ENCODE measurements at regions not wholly inside any gene's neighbourhood (a gene's known extent, or its start where the extent isn't known, plus 50 kb on each side); places are given as distances from the start of the nearest gene placed in this dataset.
"Not testable (repeated sequence)": the region's sequence is repeated elsewhere in the genome, so short reads cannot be mapped to it uniquely, and the experiment has no call there.

DNA sequence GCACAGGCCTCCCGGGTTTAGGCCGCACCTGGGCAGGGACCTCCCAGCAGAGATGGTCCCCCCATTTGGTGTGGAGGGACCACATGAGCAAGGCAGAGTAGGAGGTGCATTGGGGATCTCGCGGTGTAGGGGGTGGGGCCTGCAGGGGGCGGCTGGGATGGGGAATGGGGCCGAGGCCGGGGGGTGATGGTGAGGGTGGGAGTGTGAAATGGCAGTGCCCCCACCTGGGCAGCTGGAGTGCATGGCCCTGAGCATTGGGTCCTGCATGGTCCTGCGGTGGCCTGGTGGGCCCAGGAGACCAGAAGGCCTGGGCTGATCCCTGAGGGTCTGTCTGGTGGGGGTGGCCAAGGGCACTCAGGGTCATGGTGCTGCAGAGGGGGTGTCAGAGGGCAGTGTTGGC lies 111.8 kb downstream of the KIF26A start:
- DNase-seq: no peak

DNA sequence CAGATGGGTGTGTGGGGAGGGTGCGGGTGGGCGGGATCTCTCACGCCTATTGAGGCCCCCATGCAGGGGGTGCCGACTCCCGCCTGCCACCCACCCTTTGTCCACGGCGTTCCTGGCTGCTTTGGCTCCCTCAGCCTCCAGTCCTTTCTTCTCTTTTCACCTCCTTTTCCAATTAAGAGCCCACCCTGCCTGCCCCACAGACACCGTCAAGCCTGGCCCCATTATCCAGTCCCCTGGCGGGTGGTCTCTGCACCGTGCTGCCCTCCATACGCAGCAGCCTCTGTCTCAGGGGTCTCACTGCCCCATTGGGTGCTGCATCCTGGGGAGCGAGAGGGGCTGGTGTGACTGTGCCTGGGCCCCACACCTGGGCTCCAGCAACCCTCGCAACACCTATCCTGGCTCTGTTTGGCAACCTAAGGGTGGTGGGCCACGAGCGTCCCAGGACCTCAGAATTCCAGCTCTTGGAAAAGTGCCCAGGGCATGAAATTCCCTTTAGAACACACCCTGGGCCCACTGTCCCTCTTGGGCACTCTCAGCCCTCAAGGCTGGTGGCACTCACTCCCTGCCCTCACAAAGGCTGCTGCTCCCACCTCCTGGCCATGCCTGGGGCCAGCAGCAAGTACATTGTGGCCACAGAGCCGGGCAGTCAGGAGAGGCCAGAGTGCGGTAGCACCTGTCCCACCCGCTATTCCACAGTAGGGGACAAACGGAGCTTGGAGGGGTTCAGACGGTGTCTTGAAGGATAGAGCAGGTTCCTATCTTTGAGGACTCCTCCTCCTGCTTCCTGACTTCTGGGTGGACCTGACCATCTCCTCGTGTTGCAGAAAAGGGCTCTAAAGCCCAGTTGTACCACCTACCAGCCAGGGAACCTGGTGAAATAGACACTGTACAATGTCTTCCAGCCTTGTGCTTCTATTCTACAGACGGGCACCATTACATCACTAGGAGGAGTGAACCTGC lies 114.1 kb downstream of the KIF26A start:
- DNase-seq: no peak

DNA sequence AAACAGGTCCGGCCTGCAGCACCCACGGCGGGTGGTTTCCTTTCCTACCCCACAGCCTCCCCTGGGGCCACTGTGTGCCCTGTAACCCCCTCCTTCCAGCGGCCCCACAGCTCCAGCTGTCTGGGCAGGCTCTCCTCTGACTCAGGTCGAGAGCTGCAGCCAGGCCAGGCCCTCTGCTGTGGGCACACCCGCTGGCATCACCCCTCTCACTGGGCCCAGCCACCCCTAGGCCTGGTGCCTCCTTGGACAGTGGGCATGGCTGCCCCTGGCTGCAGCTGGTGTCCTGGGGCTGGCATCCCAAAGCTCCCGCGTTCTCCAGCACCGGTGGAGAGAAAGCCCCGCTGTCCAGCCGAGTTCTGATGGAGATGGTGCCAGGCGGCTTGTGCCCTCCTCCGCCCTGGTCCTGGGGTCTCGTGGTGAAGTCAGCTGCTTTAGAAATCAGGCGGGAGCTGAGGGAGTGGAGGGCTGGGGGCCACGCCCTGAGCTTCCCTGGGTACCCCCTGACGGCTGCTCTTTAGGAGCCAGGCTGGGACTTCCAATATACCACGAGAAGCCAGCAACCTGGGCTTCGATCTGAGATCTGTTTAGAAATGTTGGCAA lies 114.9 kb downstream of the KIF26A start:
- DNase-seq: no peak

DNA sequence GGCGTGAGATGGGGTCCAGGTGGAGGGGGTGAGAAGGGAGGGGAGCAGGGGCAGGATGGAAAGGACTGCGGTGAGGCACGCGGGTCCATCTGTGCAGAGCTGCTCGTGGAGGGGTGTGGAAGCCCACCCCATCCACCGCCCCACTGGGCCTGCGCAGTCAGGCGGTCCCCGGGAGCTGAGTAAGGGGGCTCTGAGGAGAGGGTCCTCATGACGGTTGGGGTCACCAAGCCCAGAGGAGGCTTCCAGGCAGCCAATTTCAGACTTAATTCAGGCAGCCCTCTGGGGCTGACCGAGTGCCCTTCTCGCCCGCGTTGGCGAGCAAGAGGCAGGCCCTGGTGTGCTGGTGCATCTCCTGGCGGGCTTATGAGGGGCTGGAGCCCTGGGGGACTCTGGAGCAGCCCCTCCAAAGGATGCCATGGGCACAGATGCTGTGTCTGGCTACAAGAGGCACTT lies 115.5 kb downstream of the KIF26A start:
- DNase-seq: no peak

DNA sequence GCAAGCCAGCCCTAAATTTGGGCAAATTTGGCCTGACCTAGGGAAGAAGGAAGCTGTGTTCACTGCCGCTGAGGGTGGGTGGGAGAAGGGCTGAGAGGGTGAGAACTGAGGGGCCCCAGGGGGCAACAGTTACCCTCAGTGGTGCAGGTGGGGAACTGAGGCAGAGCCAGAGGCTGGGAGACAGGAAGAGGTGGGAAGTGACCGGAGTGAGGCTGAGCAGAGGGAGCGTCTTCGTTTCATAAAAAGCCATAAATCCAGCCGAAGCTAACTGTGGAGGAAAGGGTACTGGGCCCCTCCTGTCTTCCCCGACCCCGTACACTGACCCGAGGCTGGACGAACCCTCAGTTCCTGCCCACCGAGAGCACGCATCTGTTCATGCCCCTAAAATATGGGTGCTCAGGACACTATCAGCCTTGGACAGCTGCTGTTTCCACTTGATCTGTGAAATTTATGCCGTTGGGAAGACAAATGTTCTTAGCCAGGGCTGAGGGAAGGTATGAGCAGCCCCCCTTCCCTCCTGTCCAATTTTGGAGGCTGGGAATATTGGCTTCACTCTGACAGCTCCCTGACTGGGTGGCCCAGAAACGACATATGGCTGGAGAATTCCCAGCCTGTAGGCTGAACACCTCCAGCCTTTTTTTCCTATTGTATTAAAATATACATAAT lies 116.5 kb downstream of the KIF26A start:
- no peak for DNase-seq

DNA sequence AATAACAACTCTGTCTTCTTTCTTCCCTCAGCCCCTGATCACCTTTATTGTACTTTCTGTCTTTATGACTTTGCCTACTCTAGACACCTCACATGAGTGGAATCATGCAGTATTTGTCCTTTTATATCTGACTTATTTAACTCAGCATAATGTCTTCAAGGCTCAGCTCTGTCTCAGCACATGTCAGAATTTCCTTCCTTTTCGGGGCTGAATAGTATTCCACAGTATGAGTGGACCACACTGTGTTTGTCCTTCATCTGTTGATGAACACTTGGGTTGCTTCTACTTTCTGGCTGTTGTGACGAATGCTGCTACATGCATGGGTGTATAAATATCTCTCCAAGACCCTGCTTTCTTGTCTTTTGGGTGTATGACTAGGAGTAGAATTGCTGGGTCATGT lies 117.6 kb downstream of the KIF26A start:
- no peak for DNase-seq

DNA sequence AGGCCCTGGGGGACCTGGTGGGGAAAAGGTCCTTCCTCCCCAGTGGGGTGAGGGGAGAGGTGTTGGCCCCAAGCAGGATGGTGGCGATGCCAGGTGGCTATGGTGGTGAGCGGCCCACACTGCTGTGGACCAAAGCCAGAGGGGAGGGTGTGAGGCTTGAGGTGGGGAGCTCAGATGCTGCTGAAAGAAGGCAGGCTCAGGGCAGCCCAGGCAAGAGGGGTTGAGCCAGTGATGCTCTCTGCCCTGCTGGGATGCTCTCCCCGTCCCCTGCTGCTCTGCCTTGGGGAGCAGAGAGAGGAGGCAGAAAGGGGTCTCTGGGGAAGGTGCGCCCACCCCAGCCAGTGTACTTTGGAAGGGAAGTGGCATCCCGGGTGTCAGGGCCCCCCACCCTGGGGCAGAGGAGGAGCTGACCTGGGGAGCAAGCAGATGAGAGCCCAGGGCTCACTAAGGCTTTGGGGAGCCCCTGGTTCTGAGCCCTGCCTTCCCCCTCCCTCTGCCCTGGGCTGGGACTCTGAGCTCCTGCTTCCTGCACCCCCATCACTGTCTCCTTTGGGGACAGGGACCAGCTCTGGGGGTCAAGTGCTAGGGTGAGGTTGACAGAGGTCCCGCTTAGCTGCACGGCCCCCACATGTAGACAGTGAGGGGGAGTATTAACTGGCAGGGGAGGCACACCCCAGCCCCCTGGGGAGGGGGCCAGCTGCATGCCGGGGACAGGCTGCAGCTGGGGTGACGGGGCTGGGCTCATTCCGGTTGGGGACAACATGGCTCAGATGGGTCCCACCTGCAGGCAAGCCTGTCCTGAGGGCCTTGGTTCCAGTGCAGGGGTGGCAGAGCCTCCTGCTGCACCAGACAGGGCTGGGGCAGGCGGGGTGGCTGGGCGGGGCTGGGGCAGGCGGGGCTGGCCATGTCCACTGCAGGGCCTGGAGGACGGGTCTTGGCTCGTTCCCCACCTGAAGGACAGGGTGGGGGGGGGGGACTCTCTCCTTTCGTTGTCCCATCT lies 124.4 kb downstream of the KIF26A start:
- DNase-seq: no peak

DNA sequence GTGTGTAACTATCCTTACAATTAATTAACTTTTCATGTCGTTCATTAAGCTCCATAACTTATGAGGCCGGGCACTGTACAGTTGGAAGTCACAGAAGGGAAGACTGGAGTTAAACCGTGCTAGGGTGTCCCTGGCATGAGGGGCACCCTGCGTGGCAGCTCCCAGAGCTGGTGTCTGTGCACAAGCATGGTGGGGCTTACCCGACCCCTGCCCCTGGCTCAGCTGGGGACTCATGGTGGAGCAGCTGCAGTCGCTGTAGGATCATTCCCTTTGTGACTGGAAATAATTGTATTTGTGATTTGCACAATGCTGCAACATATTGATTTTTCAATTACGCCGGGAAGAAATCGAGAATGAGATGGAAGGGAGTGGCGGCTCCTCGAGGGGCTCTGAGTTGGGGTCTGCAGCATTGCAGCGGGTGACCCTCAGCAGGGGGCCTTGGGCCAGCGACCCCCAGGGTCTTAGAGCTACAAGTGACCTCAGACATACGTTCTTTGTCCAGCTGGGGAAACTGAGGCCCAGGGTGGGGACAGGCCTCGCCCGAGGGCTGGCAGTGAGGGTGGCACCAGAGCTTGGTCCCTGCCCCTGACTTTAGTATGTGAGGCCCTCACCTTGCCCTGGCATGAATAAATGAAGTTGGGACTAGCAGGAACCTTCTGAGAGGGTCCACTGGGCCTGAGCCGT lies 125.4 kb downstream of the KIF26A start:
- no peak for DNase-seq

DNA sequence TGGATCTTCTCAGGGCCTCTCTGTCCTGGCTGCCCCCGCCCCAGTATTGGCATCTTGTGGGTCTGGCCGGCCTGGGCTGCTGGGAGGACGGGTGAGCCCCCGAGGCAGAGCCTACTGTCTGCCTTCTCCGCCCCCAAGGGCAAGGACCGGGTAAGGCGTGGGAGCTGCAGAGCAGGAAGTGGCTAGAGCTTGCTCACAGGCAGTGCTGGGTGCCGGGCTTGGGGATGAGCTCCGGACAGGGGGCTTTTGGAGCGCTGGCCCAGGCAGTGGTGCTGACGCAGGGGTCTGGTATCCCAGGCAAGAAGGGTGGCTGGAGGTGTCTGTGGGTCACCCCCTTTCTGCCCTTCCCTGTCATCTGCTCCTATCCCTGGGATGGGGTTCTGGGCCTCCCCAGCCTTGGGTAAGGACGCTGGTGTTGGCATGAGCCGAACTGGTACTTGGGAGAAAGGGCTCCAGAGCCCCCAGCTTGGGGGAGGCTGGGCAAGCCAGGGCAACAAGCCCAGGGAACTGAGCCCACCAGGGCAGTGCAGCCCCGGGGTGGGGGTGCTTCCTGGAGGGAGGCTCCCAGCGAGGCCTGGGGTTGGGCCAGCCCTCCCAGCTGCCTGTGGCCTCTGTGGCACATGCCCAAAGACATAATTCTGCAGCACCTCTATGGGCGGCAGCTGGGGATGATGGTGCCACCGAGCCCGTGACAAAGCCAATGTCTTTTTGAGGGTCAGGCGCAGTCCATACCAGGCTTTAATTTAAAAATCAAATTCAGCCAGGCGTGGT lies 126.3 kb downstream of the KIF26A start:
- DNase-seq: no peak

DNA sequence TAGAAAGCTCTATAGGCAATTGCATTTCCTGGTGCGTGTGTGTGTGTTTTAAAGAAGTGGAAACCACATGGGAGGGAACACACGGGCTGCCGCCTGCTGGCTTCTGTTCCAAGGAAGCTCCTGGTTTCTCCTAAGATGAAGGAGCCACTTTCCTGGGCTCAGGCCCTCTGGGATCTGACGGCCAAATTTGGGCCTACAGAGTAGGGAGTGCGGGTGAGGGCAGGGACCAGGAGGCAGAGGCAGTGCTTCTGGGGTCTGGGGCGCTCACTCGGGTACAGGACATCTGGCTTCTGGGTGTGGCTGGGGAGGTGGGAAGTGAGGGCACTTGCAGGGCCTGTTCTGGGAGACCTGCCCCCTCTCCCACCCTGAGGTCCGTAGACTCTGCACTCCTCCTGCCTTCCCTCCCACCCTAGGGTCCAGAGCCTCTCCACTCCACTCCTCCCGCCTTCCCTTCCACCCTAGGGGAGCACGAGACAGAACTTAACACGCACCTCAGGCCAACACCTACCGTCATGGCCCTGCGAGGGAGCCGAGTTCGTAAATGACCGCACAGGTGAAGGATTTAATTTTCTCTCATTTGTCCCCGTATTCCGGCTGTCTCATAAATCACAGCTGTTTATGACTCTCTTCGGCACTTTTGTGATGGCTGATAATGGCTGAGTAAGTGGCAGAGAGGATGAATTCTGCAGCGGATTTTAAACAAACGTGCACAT lies 127.7 kb downstream of the KIF26A start:
- no peak for DNase-seq

DNA sequence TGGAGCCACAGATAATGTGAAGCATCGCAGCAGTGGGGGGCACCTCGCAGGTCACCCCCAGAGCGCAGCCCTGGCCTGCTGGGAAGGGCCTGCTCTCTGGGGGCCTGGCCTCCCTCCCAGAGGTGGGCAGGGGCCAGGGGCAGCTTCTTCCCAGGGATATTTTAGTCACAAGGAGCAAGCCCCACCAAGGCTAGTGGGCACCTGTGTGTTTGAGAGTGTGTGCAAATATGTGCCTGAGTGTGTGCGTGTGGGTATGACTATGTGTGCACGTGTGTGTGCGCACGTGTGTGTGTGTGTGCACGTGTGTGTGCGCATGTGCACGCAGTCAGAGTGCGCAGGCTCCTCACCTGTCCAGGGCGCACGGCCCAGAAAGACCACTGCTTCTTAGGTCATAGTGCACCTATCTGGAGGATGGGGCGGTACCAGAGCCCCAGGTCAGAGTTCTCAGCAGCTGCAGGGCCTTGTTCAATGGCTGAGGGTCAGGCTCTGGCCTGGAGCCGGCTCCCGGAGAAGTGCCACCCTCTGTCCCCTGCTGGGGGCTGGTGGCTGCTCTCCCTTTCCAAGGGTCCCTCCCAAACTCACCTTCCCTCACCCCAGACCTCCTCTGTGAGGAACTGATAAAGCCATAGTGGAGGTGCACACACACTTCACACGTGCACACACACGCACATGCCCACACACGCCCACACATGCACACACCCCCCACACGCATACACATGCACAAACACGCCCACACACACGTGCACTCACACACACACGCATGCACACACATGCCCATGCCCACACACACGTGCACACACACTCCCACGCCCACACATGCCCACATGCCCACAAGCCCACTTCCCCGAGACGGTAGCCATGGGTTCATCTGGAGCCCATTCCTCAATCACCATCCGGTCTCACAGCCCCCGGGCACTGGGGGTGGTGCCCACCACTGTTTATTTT lies 128.5 kb downstream of the KIF26A start:
- no peak for DNase-seq

DNA sequence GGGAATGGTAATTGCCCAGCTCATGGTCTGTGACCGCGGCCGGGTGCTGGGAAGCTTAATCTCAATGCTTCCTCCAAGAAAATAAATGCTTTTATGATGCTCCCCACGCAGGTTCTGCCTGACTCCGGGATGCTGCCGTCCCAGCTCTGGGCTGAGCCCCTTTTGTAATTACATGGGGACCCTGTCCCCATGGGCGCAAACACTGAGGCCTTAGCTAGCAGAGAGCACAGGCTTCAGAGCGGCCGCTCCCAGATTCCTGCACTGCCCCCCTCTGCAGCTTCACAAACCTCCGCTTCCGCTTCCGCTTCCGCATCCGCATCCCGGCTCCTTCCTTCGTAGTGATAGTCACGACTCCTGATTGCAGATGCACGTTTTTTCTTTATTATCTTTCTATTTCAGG lies 129.5 kb downstream of the KIF26A start:
- no peak for DNase-seq

DNA sequence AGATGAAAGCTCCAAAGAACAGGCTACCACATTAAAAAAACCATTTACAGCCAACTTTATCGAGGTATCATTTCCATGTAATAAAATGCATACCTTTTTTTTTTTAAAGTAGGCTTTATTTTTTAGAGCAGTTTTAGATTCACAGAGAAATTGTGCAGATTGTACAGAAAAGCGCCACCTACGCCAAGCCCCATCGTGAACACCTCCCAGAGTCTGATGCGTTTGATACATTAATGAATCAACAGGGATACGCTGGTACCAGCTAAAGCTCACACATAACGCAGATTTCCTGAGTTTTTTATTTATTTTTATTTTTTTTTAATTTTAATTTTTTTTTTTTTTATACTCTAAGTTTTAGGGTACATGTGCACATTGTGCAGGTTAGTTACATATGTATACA lies 129.9 kb downstream of the KIF26A start:
- no peak for DNase-seq

DNA sequence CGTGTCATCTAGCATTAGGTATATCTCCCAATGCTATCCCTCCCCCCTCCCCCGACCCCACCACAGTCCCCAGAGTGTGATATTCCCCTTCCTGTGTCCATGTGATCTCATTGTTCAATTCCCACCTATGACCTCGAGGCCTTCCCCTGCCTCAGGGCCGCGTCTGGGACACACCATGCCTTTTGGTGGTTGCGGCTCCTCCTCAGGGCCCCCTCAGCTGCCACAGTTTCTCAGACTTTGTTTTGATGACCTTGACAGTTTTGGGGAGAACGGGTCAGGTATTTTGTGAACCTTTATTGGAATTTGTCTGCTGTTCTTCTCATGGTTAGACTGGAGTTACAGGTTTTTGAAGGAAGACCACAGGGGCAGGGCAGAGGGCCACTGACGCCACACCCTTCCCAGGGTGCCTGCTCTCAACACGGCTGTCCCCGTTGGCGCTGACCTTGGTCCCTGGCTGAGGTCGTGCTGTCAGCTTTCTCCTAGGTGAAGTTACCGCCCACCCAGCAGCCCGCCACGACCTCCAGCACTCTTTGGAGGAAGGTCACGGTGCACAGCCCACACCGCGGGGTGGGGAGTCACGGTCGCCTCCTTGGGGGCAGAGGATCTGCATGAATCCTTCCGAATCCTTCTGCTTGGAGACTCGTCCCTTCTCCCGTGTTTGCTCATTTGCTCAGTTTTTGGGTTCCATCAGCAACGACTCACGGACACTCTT lies 130.5 kb downstream of the KIF26A start:
- DNase-seq: no peak

DNA sequence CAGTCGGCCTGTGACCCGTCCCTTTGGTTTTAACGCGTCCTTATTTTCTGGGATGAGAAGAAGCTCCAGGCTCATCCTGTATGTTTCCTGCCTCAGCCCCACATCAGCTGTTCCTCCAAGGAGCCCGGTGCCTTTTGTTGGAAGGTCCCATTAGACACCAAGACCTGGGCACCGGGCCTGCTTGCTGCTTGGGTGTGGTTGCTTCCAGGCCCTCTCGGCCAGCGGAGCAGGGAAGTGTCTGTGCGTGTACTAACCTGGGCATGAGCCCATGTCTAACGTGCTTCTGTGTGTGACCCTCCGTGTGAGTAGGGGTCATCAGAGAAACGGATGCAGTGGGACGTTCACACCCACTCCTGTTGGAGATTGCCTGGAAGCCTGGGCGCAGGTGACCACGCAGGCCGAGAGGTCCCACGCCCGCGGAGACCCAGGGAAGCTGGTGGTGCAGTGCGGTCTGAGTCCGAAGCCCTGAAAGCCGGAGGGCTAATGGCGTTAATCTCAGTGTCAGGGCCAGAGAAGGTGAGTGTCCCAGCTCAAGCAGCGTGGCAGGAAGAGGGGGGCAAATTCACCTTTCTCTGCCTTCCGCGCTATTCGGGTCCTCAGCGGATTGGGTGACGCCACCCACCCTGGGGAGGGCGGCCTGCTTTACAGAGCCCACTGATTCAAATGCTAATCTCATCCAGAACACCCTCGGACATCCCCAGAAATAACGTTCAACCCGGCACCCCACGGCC lies 131.3 kb downstream of the KIF26A start:
- not testable (repeated sequence) for DNase-seq

DNA sequence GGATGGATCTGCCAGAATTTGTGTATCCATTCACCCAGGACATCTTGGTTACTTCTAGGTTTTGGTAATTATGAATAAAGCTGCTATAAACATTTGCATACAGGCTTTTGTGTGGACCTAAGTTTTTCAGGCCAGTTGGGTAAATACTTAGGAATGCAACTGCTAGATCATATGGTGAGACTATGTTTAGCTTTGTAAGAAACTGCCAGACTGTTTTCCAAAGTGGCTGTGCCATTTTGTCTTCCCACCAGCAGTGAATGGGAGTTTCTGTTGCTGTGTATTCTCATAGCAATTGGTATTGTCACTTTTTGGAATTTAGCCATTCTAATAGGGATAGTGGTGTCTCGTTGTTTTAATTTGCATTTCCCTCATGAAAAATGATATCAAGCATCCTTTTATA lies 133.0 kb downstream of the KIF26A start:
- no peak for DNase-seq

DNA sequence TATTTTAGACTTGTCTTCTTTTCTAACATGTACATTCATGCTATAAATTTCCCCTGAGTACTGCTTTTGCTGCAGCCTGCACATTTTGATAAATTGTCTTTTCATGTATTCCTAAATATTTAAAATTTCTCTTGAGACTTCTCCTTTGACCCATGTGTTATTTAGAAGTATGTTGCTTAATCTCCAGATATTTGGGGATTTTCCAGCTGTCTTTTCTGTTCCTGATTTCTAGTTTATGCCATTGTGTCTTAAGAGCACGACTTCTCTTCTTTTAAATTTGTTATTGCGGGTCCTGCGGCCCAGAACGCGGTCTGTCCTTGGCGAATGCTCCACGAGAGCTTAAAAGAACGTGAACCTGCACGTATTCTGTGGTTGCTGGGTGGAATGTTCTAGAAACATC lies 136.4 kb downstream of the KIF26A start:
- no peak for DNase-seq
